ENCODE measurements at regions not wholly inside any gene's neighbourhood (a gene's known extent, or its start where the extent isn't known, plus 50 kb on each side); places are given as distances from the start of the nearest gene placed in this dataset.

- no peaks in the 10 kb centered on the region for H3K36me3 Mint-ChIP-seq (ENCODE audit: low read depth)
- TF ChIP-seq, protein P1, sequence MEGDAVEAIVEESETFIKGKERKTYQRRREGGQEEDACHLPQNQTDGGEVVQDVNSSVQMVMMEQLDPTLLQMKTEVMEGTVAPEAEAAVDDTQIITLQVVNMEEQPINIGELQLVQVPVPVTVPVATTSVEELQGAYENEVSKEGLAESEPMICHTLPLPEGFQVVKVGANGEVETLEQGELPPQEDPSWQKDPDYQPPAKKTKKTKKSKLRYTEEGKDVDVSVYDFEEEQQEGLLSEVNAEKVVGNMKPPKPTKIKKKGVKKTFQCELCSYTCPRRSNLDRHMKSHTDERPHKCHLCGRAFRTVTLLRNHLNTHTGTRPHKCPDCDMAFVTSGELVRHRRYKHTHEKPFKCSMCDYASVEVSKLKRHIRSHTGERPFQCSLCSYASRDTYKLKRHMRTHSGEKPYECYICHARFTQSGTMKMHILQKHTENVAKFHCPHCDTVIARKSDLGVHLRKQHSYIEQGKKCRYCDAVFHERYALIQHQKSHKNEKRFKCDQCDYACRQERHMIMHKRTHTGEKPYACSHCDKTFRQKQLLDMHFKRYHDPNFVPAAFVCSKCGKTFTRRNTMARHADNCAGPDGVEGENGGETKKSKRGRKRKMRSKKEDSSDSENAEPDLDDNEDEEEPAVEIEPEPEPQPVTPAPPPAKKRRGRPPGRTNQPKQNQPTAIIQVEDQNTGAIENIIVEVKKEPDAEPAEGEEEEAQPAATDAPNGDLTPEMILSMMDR (IDR thresholded peaks at IDR 0.05; ENCODE audit: unreplicated experiment in 3 of 3): no peak
- no peaks in the 10 kb centered on the region for H3K27me3 Mint-ChIP-seq (ENCODE audit: low read depth)
- H3K4me3 Mint-ChIP-seq: no peak overlapping the region
- no peaks in the 10 kb centered on the region for H3K9me3 Mint-ChIP-seq
- no peaks in the 10 kb centered on the region for H3K4me1 Mint-ChIP-seq
- no peak overlapping the region for H3K27ac Mint-ChIP-seq
These were observed 173.4 kb upstream of the FANCL start for GRCh38 chr2:58414506-58414905.

DNA sequence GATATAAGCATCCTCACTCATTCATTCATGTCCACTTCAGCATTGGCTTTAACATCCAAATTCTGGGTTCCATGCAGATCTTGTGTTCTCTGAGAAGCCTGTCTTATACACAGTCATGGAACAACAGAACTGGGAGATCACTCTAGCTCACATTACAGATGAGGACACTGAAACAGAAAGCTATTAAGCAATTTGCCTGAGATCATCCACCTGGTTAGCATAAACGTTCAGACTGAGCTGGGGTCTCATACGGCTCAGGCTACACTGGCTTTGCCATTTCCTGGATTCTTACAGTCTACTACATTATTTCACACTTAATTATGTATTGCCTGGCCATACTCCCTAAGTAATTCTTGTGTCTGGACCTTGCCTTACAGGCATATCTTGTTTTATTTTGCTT is 169.4 kb upstream of the FANCL start:
- TF ChIP-seq, protein P1 (IDR thresholded peaks at IDR 0.05; ENCODE audit: unreplicated experiment in 3 of 3): no peak
- no peaks in the 10 kb centered on the region for H3K4me1 Mint-ChIP-seq
- H3K4me3 Mint-ChIP-seq: no peak overlapping the region
- no peak overlapping the region for H3K27ac Mint-ChIP-seq
- no peaks in the 10 kb centered on the region for H3K27me3 Mint-ChIP-seq (ENCODE audit: low read depth)
- H3K9me3 Mint-ChIP-seq: no peaks in the 10 kb centered on the region
- no peaks in the 10 kb centered on the region for H3K36me3 Mint-ChIP-seq (ENCODE audit: low read depth)

DNA sequence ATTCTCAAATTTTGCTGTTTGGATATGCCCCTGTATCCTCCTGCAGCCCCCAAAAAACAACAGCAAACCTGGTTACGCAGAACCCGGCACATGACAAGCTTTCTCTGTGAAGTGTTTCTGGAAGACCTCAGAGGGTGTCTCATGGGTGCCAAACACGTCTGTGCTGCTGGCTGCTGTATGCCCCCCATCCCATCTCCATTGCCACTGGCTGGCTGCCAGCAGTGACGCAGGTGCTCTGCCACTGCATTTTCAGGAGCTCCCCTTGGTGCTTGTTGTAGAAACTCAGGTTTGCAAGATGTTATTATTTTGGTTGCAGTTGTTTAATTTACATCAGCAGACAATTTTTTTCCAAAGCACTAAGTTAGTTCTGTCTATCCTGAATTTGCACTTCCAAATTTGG is 166.4 kb upstream of the FANCL start:
- Mint-ChIP-seq H3K9me3 (no peaks in the 10 kb centered on the region), H3K4me3 (no peak overlapping the region), H3K36me3 (ENCODE audit: low read depth) (no peaks in the 10 kb centered on the region), H3K4me1 (no peaks in the 10 kb centered on the region), H3K27me3 (ENCODE audit: low read depth) (no peaks in the 10 kb centered on the region), H3K27ac (no peak overlapping the region)
- TF ChIP-seq, protein P1 (IDR thresholded peaks at IDR 0.05; ENCODE audit: unreplicated experiment in 3 of 3): no peak

DNA sequence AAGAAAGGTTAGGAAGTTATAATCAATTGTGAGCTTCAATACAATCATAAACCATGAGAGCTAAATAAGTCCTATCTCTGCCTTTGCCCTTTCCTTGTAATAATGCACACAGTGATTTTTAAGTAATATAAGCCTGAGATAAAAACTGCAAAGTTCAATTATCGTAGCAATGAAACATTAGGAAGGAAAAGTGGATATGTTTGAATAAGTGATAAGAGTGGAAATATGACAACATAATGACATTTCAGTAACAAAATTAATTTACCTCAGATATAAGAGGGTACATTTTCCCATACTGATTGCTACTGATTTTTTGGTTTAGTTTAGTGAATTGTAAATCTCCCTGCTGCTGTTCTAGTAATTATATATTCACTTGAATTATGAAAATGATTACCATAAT is 164.2 kb upstream of the FANCL start:
- Mint-ChIP-seq H3K27ac (no peak overlapping the region), H3K27me3 (ENCODE audit: low read depth) (no peaks in the 10 kb centered on the region), H3K4me3 (no peak overlapping the region), H3K4me1 (no peaks in the 10 kb centered on the region), H3K36me3 (ENCODE audit: low read depth) (no peaks in the 10 kb centered on the region), H3K9me3 (no peaks in the 10 kb centered on the region)
- TF ChIP-seq, protein P1 (IDR thresholded peaks at IDR 0.05; ENCODE audit: unreplicated experiment in 3 of 3): no peak

DNA sequence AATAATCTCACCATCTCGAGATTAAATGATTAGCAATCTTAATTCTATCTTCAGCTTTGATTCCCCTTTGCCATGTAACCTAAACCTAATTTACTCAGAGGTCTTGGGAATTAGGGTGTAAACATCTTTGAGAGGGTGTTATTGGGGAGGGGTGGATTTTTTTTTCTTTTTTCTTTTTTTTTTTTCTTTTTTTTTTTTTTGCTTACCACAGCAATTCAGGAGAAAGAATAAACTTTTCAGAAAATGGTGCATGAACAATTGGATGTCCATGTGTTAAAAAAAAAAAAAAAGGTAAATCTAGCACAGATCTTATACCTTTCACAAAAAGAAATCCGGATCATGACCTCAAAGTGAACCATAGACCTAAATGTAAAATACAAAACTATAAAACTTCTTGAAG is 160.8 kb upstream of the FANCL start:
- TF ChIP-seq, protein P1 (IDR thresholded peaks at IDR 0.05; ENCODE audit: unreplicated experiment in 3 of 3): no peak
- H3K27me3 Mint-ChIP-seq (ENCODE audit: low read depth): no peaks in the 10 kb centered on the region
- no peaks in the 10 kb centered on the region for H3K36me3 Mint-ChIP-seq (ENCODE audit: low read depth)
- H3K4me3 Mint-ChIP-seq: no peak overlapping the region
- no peaks in the 10 kb centered on the region for H3K9me3 Mint-ChIP-seq
- H3K27ac Mint-ChIP-seq: no peak overlapping the region
- H3K4me1 Mint-ChIP-seq: no peaks in the 10 kb centered on the region

- peaks cover 2% of the 10 kb centered on the region for H3K9me3 Mint-ChIP-seq
- no peaks in the 10 kb centered on the region for H3K27me3 Mint-ChIP-seq (ENCODE audit: low read depth)
- no peaks in the 10 kb centered on the region for H3K4me1 Mint-ChIP-seq
- no peaks in the 10 kb centered on the region for H3K36me3 Mint-ChIP-seq (ENCODE audit: low read depth)
- no peak overlapping the region for H3K4me3 Mint-ChIP-seq
- TF ChIP-seq, protein P1 (IDR thresholded peaks at IDR 0.05; ENCODE audit: unreplicated experiment in 3 of 3): no peak
- H3K27ac Mint-ChIP-seq: no peak overlapping the region
These were observed 157.3 kb upstream of the FANCL start for GRCh38 chr2:58398406-58398805.

Measured in nephron (organoid).